Adrenal gland (tissue), 9 donors: ENCODE measurements at regions not wholly inside any gene's neighbourhood (a gene's known extent, or its start where the extent isn't known, plus 50 kb on each side); places are given as distances from the start of the nearest gene placed in this dataset.

Experiments
- DNase-seq, 7 donors: peaks; one replicate each; pipeline ENCODE4 v3.0.0-alpha.2; 2019 to 2020
- H3K27ac ChIP-seq, 5 donors: fragments of 200-600 bp; sonication (generic) in 4 of 5; 1 replicate in 3 of 5; 2 replicates in 2 of 5; pipeline versions ENCODE4 v1.5.1 to v1.8.0; 2016 to 2020; ENCODE audit warnings: mild to moderate bottlenecking in 1 of 5
- H3K27me3 ChIP-seq: fragments of 200-600 bp; 2 replicates; pipeline ENCODE4 v1.8.0; 2021
- H3K36me3 ChIP-seq, 2 donors: fragments of 200-600 bp; replicated peaks in 1 of 2; 1 replicate in 1 of 2; 2 replicates in 1 of 2; pipeline versions ENCODE4 v1.5.1 to v1.8.0; 2018 to 2022
- H3K4me1 ChIP-seq, 2 donors: fragments of 200-600 bp; replicated peaks in 1 of 2; 1 replicate in 1 of 2; 2 replicates in 1 of 2; pipeline versions ENCODE4 v1.5.1 to v1.8.0; 2018 to 2021
- H3K4me3 ChIP-seq, 4 donors: fragments of 200-600 bp; sonication (generic) in 3 of 4; one replicate each; pipeline ENCODE4 v1.5.1; 2016 to 2018
- H3K9me3 ChIP-seq, 3 donors: fragments of 200-600 bp; sonication (generic) in 1 of 3; replicated peaks in 1 of 3; 1 replicate in 2 of 3; 2 replicates in 1 of 3; pipeline versions ENCODE4 v1.5.1 to v1.8.0; 2016 to 2021
- POLR2A ChIP-seq, 2 donors: fragments of 450-650 bp; IDR thresholded peaks; one replicate each; pipeline ENCODE4 v1.6.1; 2017; ENCODE audit warnings: antibody characterized with exemption in 2 of 2, mild to moderate bottlenecking in 2 of 2, moderate library complexity in 1 of 2
- WGBS, 4 donors: extraction: QIAGEN DNeasy Blood & Tissue Kit in 2 of 4; methylation state at CpG; one replicate each; pipeline versions ENCODE4 v1.1.5 to v1.1.7; 2013 to 2017; 5-methylcytosine and 5-hydroxymethylcytosine counted together
- intact Hi-C, 2 donors: fragments of 100-400 bp; cut with DNase I; formaldehyde crosslinking; loops; one replicate each; pipeline versions ENCODE4 v1.14.1 to v1.15.0; 2022 to 2023
- TF ChIP-seq, protein P1 (sequence below), 6 experiments: fragments of 450-650 bp in 4 of 6; fragments of 200-600 bp in 2 of 6; sonication (generic) in 1 of 6; IDR thresholded peaks; 1 replicate in 5 of 6; 2 replicates in 1 of 6; pipeline versions ENCODE4 v1.5.1 to v1.8.0; 2016 to 2021; ENCODE audit warnings: antibody characterized with exemption in 6 of 6, mild to moderate bottlenecking in 2 of 6, moderate library complexity in 1 of 6
- donor health status: healthy with polysubstance abuse.
- donor health status: Bipolar disorder and iron deficiency.
- donor health status: DM: yes; HTN: yes; CAD: no.
- donor health status: DM: no; HTN: no; CAD: no.
- donor health status: DM: no; HTN: no; CAD: no.

DNA sequence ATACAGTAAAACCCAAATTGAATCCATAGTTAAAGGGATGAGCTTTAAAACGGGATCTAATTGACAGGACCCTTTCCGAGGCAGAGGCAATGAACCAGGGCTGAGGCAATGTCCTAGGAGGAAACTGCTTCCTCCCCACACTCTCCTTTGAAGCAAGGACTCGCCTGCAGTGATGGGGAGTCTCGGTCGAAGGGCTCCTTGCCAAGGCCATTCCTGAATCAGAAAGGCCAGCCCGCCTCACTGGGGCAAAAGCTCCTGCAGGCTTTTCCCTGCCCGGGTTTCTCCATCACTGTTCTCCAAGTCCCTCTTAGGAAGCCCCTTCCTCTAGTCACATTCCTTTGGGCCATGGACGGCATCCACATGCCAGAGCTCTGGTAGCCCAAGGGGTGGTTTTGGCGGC lies 132.0 kb downstream of the RBFOX3 start:
- H3K4me3 ChIP-seq, result no peak overlapping the region
- H3K27ac ChIP-seq, result no peak overlapping the region
- intact Hi-C loops, result no loop called here
- WGBS, 4 donors, result 30 to 61% (median 47%) methylated on average over 7 to 9 of the region's 9 CpGs
- peak in 5 of 7 donors; percentile 21 to 51 (median 32) for DNase-seq
- H3K4me1 ChIP-seq, result no peaks in the 10 kb centered on the region
- no peaks in the 10 kb centered on the region for H3K36me3 ChIP-seq
- peaks cover 14% of the 10 kb centered on the region for H3K27me3 ChIP-seq
- TF ChIP-seq POLR2A (IDR thresholded peaks at IDR 0.05), result no peak
- TF ChIP-seq, protein P1, sequence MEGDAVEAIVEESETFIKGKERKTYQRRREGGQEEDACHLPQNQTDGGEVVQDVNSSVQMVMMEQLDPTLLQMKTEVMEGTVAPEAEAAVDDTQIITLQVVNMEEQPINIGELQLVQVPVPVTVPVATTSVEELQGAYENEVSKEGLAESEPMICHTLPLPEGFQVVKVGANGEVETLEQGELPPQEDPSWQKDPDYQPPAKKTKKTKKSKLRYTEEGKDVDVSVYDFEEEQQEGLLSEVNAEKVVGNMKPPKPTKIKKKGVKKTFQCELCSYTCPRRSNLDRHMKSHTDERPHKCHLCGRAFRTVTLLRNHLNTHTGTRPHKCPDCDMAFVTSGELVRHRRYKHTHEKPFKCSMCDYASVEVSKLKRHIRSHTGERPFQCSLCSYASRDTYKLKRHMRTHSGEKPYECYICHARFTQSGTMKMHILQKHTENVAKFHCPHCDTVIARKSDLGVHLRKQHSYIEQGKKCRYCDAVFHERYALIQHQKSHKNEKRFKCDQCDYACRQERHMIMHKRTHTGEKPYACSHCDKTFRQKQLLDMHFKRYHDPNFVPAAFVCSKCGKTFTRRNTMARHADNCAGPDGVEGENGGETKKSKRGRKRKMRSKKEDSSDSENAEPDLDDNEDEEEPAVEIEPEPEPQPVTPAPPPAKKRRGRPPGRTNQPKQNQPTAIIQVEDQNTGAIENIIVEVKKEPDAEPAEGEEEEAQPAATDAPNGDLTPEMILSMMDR (IDR thresholded peaks at IDR 0.05), result no peak
- no peaks in the 10 kb centered on the region for H3K9me3 ChIP-seq

DNA sequence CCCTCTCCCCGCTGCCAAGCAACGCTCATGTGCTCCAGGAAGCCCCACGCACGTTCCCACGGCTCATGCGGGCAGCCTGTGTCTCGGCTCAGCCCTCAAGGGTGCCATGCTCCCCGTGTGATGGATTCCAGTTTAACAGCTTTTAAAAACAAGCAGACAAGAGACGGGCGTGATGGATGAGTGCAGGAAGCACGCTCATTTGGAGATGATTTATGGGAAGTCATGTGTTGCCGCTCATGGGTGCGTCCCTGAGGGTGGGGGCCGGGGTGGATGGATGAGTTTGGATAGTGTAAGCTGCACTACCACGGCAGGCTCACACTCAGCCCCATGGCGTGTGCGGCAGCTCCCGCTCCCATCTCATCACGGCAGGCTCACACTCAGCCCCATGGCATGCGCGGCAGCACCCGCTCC lies 132.8 kb downstream of the RBFOX3 start:
- no peak for DNase-seq
- TF ChIP-seq POLR2A (IDR thresholded peaks at IDR 0.05), result no peak
- TF ChIP-seq, protein P1 (IDR thresholded peaks at IDR 0.05), result no peak
- Histone ChIP-seq H3K4me1 (peaks cover 4 to 5% of the 10 kb centered on the region in 2 donors), H3K27ac (no peak overlapping the region), H3K27me3 (peaks cover 13% of the 10 kb centered on the region), H3K36me3 (no peaks in the 10 kb centered on the region), H3K9me3 (no peaks in the 10 kb centered on the region), H3K4me3 (no peak overlapping the region)
- 44 to 58% (median 54%) methylated on average over 18 to 22 of the region's 22 CpGs for WGBS, 4 donors
- intact Hi-C loops, result no loop called here

DNA sequence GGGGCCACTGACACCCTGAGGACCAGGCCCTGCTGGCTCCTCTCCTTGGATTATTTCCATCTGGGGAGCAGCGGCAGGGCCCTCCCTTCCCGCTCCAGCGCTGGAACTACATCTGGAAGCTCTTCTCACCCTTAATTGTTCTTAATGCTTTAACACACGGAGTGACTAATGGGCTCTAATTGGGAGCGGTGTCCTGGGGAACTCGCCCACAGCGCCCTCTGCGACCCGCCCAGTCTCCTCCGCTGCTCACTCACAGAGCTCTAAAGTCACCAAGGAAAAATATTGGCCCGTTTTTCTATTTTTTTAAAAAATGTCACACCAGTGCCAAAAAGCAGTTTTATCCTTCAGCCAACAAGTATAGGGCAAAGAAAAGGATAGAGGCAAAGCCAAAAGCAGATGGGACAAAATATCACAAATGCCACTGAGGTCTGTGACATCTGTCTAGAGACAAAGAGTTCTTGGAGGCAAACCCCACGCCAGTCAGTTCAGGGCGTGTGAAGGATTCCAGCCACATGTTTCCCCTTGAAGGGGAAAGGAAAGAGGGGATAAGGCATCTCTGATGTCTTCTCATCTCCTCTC lies 134.7 kb downstream of the RBFOX3 start:
- H3K27me3 ChIP-seq, result peaks cover 4% of the 10 kb centered on the region
- H3K4me3 ChIP-seq, result no peak overlapping the region
- DNase-seq, result no peak
- no peaks in the 10 kb centered on the region for H3K36me3 ChIP-seq
- 55 to 70% (median 65%) methylated on average over 13 of the region's 13 CpGs for WGBS, 4 donors
- H3K9me3 ChIP-seq, result no peaks in the 10 kb centered on the region
- intact Hi-C loops, result no loop called here
- H3K4me1 ChIP-seq, result peaks cover 5 to 7% of the 10 kb centered on the region in 2 donors
- TF ChIP-seq, protein P1 (IDR thresholded peaks at IDR 0.05), result no peak
- TF ChIP-seq POLR2A (IDR thresholded peaks at IDR 0.05), result no peak
- no peak overlapping the region for H3K27ac ChIP-seq

DNA sequence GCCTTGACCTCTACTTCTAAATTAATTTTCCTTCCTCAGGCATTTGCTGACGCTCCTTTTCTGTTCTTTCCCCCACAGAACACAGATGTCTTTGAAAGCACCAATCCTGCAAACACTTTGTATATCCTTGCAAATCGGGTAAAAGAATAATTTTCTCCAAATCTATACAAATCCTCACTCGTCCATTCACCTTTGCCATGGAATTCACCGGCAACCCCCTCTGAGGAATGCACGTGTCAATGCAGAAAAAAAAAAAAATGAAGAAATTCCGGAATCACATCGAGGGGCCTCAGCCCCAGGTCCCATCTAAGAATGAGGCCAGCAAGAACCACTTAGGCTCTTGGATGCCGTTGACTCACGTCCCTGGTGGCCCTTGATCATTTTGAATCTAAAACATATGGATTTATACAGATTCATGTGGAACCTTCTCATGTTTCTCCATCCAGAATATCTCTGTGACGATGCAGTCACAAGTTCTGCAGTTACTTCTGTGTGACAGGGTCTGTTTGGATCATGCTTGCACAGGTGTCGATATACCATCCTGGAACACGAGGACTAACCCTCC lies 136.9 kb downstream of the RBFOX3 start:
- DNase-seq, result no peak
- 62 to 67% (median 64%) methylated on average over 11 to 12 of the region's 12 CpGs for WGBS, 4 donors
- Histone ChIP-seq H3K9me3 (no peaks in the 10 kb centered on the region), H3K36me3 (no peaks in the 10 kb centered on the region), H3K4me1 (peaks cover 5 to 7% of the 10 kb centered on the region in 2 donors), H3K4me3 (no peak overlapping the region), H3K27me3 (peaks cover 4% of the 10 kb centered on the region), H3K27ac (peak overlapping the region in 1 of 5 donors; percentile 30)
- TF ChIP-seq POLR2A (IDR thresholded peaks at IDR 0.05), result no peak
- TF ChIP-seq, protein P1 (IDR thresholded peaks at IDR 0.05), result no peak
- intact Hi-C loops, result no loop called here
